ENCODE measurements at regions not wholly inside any gene's neighbourhood (a gene's known extent, or its start where the extent isn't known, plus 50 kb on each side); places are given as distances from the start of the nearest gene placed in this dataset.

DNA sequence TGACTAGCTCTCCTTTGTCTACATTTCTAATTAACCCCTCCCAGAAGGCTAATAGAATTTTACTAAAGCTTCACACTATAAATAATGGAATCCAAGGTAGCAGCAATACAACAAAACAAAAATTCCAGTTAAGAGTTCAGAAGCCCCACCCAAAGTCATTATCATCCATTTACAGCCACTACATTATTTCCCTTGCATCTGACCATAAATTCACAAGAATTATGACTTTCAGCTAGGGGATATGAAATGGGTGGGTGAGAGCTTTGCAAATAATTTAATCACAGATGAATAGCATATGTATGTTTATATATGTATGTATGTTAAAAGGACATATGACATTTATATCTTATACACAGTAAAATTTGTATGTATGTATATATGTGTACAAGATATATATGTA, 65.3 kb upstream of the PTGDR start:
- H3K4me2 ChIP-seq (ENCODE audit: insufficient read depth, low read length), result no peak overlapping the region
- no peak for DNase-seq (ENCODE audit: insufficient read length, low spot score, missing footprints)

GRCh38 chr14:52190337-52190931, 77.1 kb upstream of the PTGDR start:
- H3K4me1 ChIP-seq (ENCODE audit: insufficient read depth, low read length), result no peaks in the 10 kb centered on the region
- H3K27me3 ChIP-seq (ENCODE audit: insufficient read depth, low read length), result no peaks in the 10 kb centered on the region
- DNase-seq (ENCODE audit: insufficient read length, low spot score, missing footprints), result no peak
- no peaks in the 10 kb centered on the region for H3K36me3 ChIP-seq (ENCODE audit: insufficient read depth, low read length)
- no peak for TF ChIP-seq CTCF (IDR thresholded peaks at IDR 0.05; ENCODE audit: extremely low read depth, low read depth, low read length)
- H3K4me2 ChIP-seq (ENCODE audit: insufficient read depth, low read length), result no peak overlapping the region
- H4K20me1 ChIP-seq (ENCODE audit: insufficient read depth, low read length), result no peaks in the 10 kb centered on the region
- no peaks in the 10 kb centered on the region for H3K79me2 ChIP-seq (ENCODE audit: insufficient read depth, low read length)
- no peak overlapping the region for H2AFZ ChIP-seq (ENCODE audit: low read length)
- H3K9me3 ChIP-seq (ENCODE audit: low read depth, low read length), result no peaks in the 10 kb centered on the region
- H3K4me3 ChIP-seq (ENCODE audit: insufficient read depth, low read length), result no peak overlapping the region
- no peak overlapping the region for H3K27ac ChIP-seq (ENCODE audit: low read depth, low read length)

More for the DNA sequence above, 65.3 kb upstream of the PTGDR start:
- Histone ChIP-seq H3K27ac (ENCODE audit: low read depth, low read length) (no peak overlapping the region), H2AFZ (ENCODE audit: low read length) (no peak overlapping the region), H3K9me3 (ENCODE audit: low read depth, low read length) (no peaks in the 10 kb centered on the region), H3K4me3 (ENCODE audit: insufficient read depth, low read length) (no peak overlapping the region), H3K36me3 (ENCODE audit: insufficient read depth, low read length) (no peaks in the 10 kb centered on the region), H3K27me3 (ENCODE audit: insufficient read depth, low read length) (peaks cover 6% of the 10 kb centered on the region), H4K20me1 (ENCODE audit: insufficient read depth, low read length) (no peaks in the 10 kb centered on the region), H3K79me2 (ENCODE audit: insufficient read depth, low read length) (no peaks in the 10 kb centered on the region), H3K4me1 (ENCODE audit: insufficient read depth, low read length) (no peaks in the 10 kb centered on the region)
- TF ChIP-seq CTCF (IDR thresholded peaks at IDR 0.05; ENCODE audit: extremely low read depth, low read depth, low read length), result no peak

- Histone ChIP-seq H3K27me3 (ENCODE audit: insufficient read depth, low read length) (peaks cover under 1% of the 10 kb centered on the region), H3K79me2 (ENCODE audit: insufficient read depth, low read length) (no peaks in the 10 kb centered on the region), H3K9me3 (ENCODE audit: low read depth, low read length) (no peaks in the 10 kb centered on the region), H4K20me1 (ENCODE audit: insufficient read depth, low read length) (no peaks in the 10 kb centered on the region), H3K36me3 (ENCODE audit: insufficient read depth, low read length) (no peaks in the 10 kb centered on the region), H3K4me2 (ENCODE audit: insufficient read depth, low read length) (no peak overlapping the region), H3K27ac (ENCODE audit: low read depth, low read length) (no peak overlapping the region), H3K4me3 (ENCODE audit: insufficient read depth, low read length) (no peak overlapping the region), H2AFZ (ENCODE audit: low read length) (no peak overlapping the region), H3K4me1 (ENCODE audit: insufficient read depth, low read length) (no peaks in the 10 kb centered on the region)
- peak; percentile 47 for DNase-seq (ENCODE audit: insufficient read length, low spot score, missing footprints)
- TF ChIP-seq CTCF (IDR thresholded peaks at IDR 0.05; ENCODE audit: extremely low read depth, low read depth, low read length), result no peak
These were observed 78.2 kb upstream of the PTGDR start for GRCh38 chr14:52189325-52189724.

DNA sequence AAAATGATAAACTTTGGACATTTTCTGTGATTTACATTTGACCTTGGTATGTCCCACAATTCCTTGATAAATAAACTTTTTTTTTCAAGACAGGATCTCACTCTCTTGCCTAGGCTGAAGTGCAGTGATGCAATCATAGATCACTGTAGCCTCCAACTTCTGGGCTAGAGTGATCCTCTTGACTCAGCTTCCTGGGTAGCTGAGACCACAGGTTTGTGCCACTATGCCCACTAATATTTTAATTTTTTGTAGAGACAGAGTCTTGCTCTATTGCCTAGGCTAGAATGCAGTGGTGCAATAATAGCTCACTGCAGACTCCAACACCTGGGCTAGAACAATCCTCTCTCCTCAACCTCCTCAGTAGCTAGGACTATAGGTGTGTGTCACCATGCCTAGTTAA, 79.1 kb upstream of the PTGDR start:
- no peak for TF ChIP-seq CTCF (IDR thresholded peaks at IDR 0.05; ENCODE audit: extremely low read depth, low read depth, low read length)
- Histone ChIP-seq H3K79me2 (ENCODE audit: insufficient read depth, low read length) (no peaks in the 10 kb centered on the region), H3K27ac (ENCODE audit: low read depth, low read length) (no peak overlapping the region), H3K4me3 (ENCODE audit: insufficient read depth, low read length) (no peak overlapping the region), H3K4me2 (ENCODE audit: insufficient read depth, low read length) (no peak overlapping the region), H3K27me3 (ENCODE audit: insufficient read depth, low read length) (peaks cover 4% of the 10 kb centered on the region), H4K20me1 (ENCODE audit: insufficient read depth, low read length) (no peaks in the 10 kb centered on the region), H3K9me3 (ENCODE audit: low read depth, low read length) (no peaks in the 10 kb centered on the region), H3K36me3 (ENCODE audit: insufficient read depth, low read length) (no peaks in the 10 kb centered on the region), H2AFZ (ENCODE audit: low read length) (no peak overlapping the region), H3K4me1 (ENCODE audit: insufficient read depth, low read length) (no peaks in the 10 kb centered on the region)
- DNase-seq (ENCODE audit: insufficient read length, low spot score, missing footprints), result no peak

All from osteoblast (primary cell).